PC-3 (cell line): ENCODE measurements at regions not wholly inside any gene's neighbourhood (a gene's known extent, or its start where the extent isn't known, plus 50 kb on each side); places are given as distances from the start of the nearest gene placed in this dataset.

ENCODE experiments used
- ATAC-seq: fragments of 200-7000 bp; cut with Tn5 transposase; 2 replicates; pipeline ENCODE4 v1.9.1; 2020; ENCODE audit warnings: mild to moderate bottlenecking, moderate library complexity
- BruUV-seq: library from RNA; stranded (reverse); fragments of 400-500 nt; replicated peaks from 2 replicates; lab custom pipeline; 2021; lab: Mats Ljungman, UMichigan
- CTCF ChIA-PET: fragments of 300-600 bp; sonication (Branson Sonifier 250); formaldehyde crosslinking; loops from one replicate; lab custom pipeline; 2022; ENCODE audit warnings: antibody characterized with exemption; lab: Charles Lee
- POLR2A ChIA-PET: fragments of 300-600 bp; sonication (Branson Sonifier 250); formaldehyde crosslinking; loops from one replicate; lab custom pipeline; 2022; ENCODE audit warnings: antibody characterized with exemption; ENCODE audit not compliant: unreplicated experiment; lab: Charles Lee
- DNase-seq: peaks from one replicate; pipeline ENCODE4 v3.0.0-alpha.2; 2015
- H2AFZ ChIP-seq: fragments of 300-600 bp; sonication (generic); 2 replicates; pipeline ENCODE4 v1.6.0; 2016; ENCODE audit warnings: antibody characterized with exemption, low read length
- H3F3A ChIP-seq: fragments of 300-600 bp; sonication (generic); one replicate; pipeline ENCODE4 v1.6.0; 2017; ENCODE audit warnings: antibody characterized with exemption, low read length, control low read depth, mild to moderate bottlenecking; ENCODE audit not compliant: unreplicated experiment
- H3K27ac ChIP-seq: fragments of 300-600 bp; sonication (generic); 2 replicates; pipeline ENCODE4 v1.5.1; 2016; ENCODE audit warnings: mild to moderate bottlenecking, low read length
- H3K27me3 ChIP-seq: fragments of 300-600 bp; sonication (generic); 2 replicates; pipeline ENCODE4 v1.6.1; 2016; ENCODE audit warnings: low read length, mixed read lengths
- H3K36me3 ChIP-seq: fragments of 300-600 bp; sonication (generic); 2 replicates; pipeline ENCODE4 v1.6.1; 2016; ENCODE audit warnings: low read depth, mixed run types, low read length, mixed read lengths
- H3K4me1 ChIP-seq: fragments of 300-600 bp; sonication (generic); 2 replicates; pipeline ENCODE4 v1.5.1; 2016; ENCODE audit warnings: low read length; ENCODE audit not compliant: insufficient read depth
- H3K4me2 ChIP-seq: fragments of 300-600 bp; sonication (generic); 2 replicates; pipeline ENCODE4 v1.6.0; 2016; ENCODE audit warnings: low read length
- H3K4me3 ChIP-seq: fragments of 300-600 bp; sonication (generic); 2 replicates; pipeline ENCODE4 v1.5.1; 2016; ENCODE audit warnings: mild to moderate bottlenecking, low read length, mixed read lengths
- H3K79me2 ChIP-seq: fragments of 300-600 bp; sonication (generic); 2 replicates; pipeline ENCODE4 v1.6.1; 2017; ENCODE audit warnings: low read length, mixed read lengths
- H3K9ac ChIP-seq: fragments of 300-600 bp; sonication (generic); 2 replicates; pipeline ENCODE4 v1.6.0; 2016; ENCODE audit warnings: mild to moderate bottlenecking, low read length
- H3K9me2 ChIP-seq: fragments of 300-600 bp; sonication (generic); replicated peaks from 2 replicates; pipeline ENCODE4 v1.6.1; 2016; ENCODE audit warnings: mixed run types, low read length, mixed read lengths
- H3K9me3 ChIP-seq: fragments of 300-600 bp; sonication (generic); 2 replicates; pipeline ENCODE4 v1.6.1; 2016; ENCODE audit warnings: low read length, mixed read lengths
- H4K20me1 ChIP-seq: fragments of 300-600 bp; sonication (generic); 2 replicates; pipeline ENCODE4 v1.6.1; 2016; ENCODE audit warnings: low read length, mixed read lengths
- CTCF ChIP-seq: fragments of 300-600 bp; sonication (generic); conservative IDR thresholded peaks from 2 replicates; pipeline ENCODE4 v1.5.1; 2017; ENCODE audit warnings: antibody characterized with exemption, low read depth, mild to moderate bottlenecking, low read length
- EZH2 ChIP-seq: fragments of 300-600 bp; sonication (generic); IDR thresholded peaks from one replicate; pipeline ENCODE4 v1.6.1; 2017; ENCODE audit warnings: antibody characterized with exemption, mild to moderate bottlenecking, low read length; ENCODE audit not compliant: unreplicated experiment
- EZH2phosphoT487 ChIP-seq: fragments of 300-600 bp; sonication (generic); IDR thresholded peaks from 2 replicates; pipeline ENCODE4 v1.6.1; 2018; ENCODE audit warnings: mild to moderate bottlenecking, antibody characterized with exemption, low read length, borderline replicate concordance
- intact Hi-C: fragments of 100-400 bp; cut with micrococcal nuclease; formaldehyde crosslinking; loops from 2 replicates; pipeline ENCODE4 v1.9.0; 2023

DNA sequence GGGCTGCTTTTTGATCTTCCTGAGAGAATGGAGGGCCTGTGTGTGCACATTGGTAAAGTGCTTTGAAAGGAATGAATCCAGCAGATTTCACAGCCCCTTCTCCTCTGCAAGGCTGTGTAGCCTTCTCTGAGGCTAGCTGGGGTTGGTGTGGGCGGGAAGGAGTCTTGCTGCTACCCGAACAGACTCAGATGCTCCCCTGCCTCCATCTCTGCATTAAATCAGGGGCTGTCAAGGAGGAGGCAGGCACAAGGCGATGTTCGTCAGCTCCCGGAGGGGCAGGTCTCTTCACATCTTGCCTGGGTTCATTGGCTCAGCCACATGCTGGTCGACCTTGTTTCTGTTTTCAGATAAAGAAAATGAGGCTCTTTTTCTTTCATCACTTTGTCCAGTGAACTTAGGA is 291.5 kb upstream of the SULF2 start:
- no peaks in the 10 kb centered on the region for H3K9me2 ChIP-seq
- no peaks in the 10 kb centered on the region for H3K79me2 ChIP-seq
- no peaks in the 10 kb centered on the region for H3F3A ChIP-seq
- ChIA-PET POLR2A (no interaction called here), CTCF (no interaction called here)
- DNase-seq (no peak), ATAC-seq (no peak)
- no peaks in the 10 kb centered on the region for H4K20me1 ChIP-seq
- TF ChIP-seq EZH2 (no peak), EZH2phosphoT487 (no peak), CTCF (no peak)
- H2AFZ ChIP-seq = no peak overlapping the region
- no peaks in the 10 kb centered on the region for H3K36me3 ChIP-seq
- intact Hi-C loops = no loop called here
- H3K9ac ChIP-seq = no peak overlapping the region
- no peak overlapping the region for H3K4me3 ChIP-seq
- H3K27ac ChIP-seq = no peak overlapping the region
- no peaks in the 10 kb centered on the region for H3K27me3 ChIP-seq
- no peaks in the 10 kb centered on the region for H3K9me3 ChIP-seq
- H3K4me2 ChIP-seq = no peak overlapping the region
- 0 out of 2 replicates have a peak, but pooled peaks cover 4% of the 10 kb centered on the region for H3K4me1 ChIP-seq
- BruUV-seq = no TSS peak

- H3K79me2 ChIP-seq = no peaks in the 10 kb centered on the region
- intact Hi-C loops = no loop called here
- H3K27me3 ChIP-seq = no peaks in the 10 kb centered on the region
- POLR2A ChIA-PET = no interaction called here
- no peak for DNase-seq
- no peaks in the 10 kb centered on the region for H3K36me3 ChIP-seq
- H2AFZ ChIP-seq = no peak overlapping the region
- no peak overlapping the region for H3K4me3 ChIP-seq
- no peaks in the 10 kb centered on the region for H3K9me2 ChIP-seq
- H3F3A ChIP-seq = no peaks in the 10 kb centered on the region
- H3K4me1 ChIP-seq = no peaks in the 10 kb centered on the region
- no TSS peak for BruUV-seq
- H3K9me3 ChIP-seq = no peaks in the 10 kb centered on the region
- H3K27ac ChIP-seq = no peak overlapping the region
- ATAC-seq = no peak
- CTCF ChIA-PET = no interaction called here
- H3K9ac ChIP-seq = no peak overlapping the region
- H3K4me2 ChIP-seq = no peak overlapping the region
- H4K20me1 ChIP-seq = no peaks in the 10 kb centered on the region
- no peak for TF ChIP-seq CTCF
- no peak for TF ChIP-seq EZH2
- no peak for TF ChIP-seq EZH2phosphoT487
Measured at GRCh38 chr20:48076247-48076646, 291.0 kb upstream of the SULF2 start.

GRCh38 chr20:48075591-48076174 is 290.4 kb upstream of the SULF2 start:
- no peak for DNase-seq
- H3K9ac ChIP-seq = no peak overlapping the region
- CTCF ChIA-PET = no interaction called here

More at GRCh38 chr20:48075591-48076174, 290.4 kb upstream of the SULF2 start:
- no TSS peak for BruUV-seq
- Histone ChIP-seq H3K27ac (no peak overlapping the region), H3K27me3 (no peaks in the 10 kb centered on the region), H3K9me2 (no peaks in the 10 kb centered on the region), H3K4me3 (no peak overlapping the region), H3K36me3 (no peaks in the 10 kb centered on the region), H4K20me1 (no peaks in the 10 kb centered on the region), H3K4me2 (no peak overlapping the region), H3K9me3 (no peaks in the 10 kb centered on the region), H3K79me2 (no peaks in the 10 kb centered on the region), H2AFZ (no peak overlapping the region), H3F3A (no peaks in the 10 kb centered on the region), H3K4me1 (no peaks in the 10 kb centered on the region)
- TF ChIP-seq EZH2 = no peak
- no peak for TF ChIP-seq EZH2phosphoT487
- no peak for TF ChIP-seq CTCF
- ATAC-seq = peak; percentile 24; the same call in 1 of the 2 replicates
- POLR2A ChIA-PET = no interaction called here
- intact Hi-C loops = no loop called here
